ENCODE measurements at regions not wholly inside any gene's neighbourhood (a gene's known extent, or its start where the extent isn't known, plus 50 kb on each side); places are given as distances from the start of the nearest gene placed in this dataset.

DNA sequence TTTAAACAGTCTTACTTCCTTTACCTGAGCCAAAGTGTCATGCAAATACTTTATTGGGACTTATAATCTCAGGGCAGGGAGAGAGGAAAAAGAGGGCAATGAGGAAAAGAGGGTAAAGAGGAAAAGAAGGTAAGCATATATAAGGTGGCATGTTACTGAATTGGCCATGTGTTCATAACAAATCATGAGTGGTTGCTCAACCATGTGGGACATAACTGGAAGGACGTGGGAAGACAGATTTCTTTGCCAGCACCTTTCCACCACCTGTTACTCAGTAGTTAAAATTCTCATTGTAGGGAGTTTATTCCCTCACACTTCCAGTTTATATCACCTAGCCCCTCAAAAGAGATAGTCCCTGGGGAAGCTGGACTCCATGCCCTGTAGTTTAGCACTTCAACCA lies 54.7 kb upstream of the TPRG1 start:
- no peak for DNase-seq (ENCODE audit: low read depth in 2 of 2)

DNA sequence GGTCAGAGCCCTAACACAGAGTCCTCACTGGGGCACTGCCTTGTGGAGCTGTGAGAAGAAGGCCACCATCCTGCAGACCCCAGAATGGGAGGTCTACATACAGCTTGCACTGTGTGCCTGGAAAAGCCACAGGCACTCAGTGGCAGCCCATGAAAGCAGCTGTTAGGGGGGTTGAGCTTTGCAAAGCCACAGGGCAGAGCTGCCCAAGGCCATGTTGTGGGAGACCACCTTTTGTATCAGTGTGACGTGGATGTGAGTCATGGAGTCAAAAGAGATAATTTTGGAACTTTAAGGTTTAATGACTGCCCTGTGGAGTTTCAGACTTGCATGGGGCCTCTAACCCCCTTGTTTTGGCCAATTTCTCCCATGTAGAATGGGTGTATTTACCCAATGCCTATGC lies 52.9 kb upstream of the TPRG1 start:
- no peak for DNase-seq (ENCODE audit: low read depth in 2 of 2)

DNA sequence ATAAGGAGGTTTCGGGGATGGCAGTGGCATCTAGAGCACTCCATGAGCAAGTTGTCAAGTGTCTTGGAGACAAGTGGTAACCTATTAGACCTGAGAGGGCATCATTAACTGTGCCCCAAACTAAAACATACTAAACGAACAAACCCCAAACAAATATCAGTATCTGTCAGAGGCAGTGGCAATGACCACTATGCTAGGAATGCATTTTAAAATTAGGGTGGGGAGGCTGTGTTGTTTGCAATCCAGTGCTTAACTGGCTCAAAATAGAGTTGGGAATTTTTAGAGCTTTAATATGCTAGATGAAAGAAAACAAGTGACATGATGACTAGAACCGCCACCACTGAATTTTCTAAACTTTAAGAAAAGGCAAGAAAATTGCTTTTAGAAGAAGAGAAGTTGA lies 51.8 kb upstream of the TPRG1 start:
- DNase-seq (ENCODE audit: low read depth in 2 of 2) = no peak

DNA sequence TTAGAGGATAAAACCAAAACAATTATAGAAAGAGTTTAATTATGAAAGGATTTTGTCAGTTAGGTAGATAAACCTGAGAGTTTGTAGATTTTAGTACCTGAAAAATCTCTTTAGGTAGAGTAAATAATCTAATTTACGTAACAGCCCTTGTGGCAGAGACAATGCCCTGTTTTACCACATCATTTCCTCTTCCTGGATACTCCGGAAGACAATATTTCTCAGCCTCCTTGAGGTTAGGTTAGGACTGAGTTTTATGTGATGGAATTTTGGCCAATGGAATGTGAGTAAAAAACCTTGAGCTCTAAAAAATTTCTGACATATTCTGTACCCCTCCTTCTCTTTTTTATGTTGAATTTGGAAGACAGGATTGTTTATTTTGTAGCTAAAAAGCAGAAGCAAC lies 50.7 kb upstream of the TPRG1 start:
- no peak for DNase-seq (ENCODE audit: low read depth in 2 of 2)

All from stimulated activated CD8-positive, alpha-beta memory T cell treated with anti-CD3 and anti-CD28 coated beads, Interleukin-7, amount 100 ng/mL, for 4 hours (primary cell).